Karpas-422 (cell line): ENCODE measurements at regions not wholly inside any gene's neighbourhood (a gene's known extent, or its start where the extent isn't known, plus 50 kb on each side); places are given as distances from the start of the nearest gene placed in this dataset.

Experiments
- DNase-seq: peaks from one replicate; pipeline ENCODE4 v3.0.0-alpha.2; 2015
- H2AFZ ChIP-seq: fragments of 200-600 bp; sonication (generic); 2 replicates; pipeline ENCODE4 v1.6.1; 2014; ENCODE audit warnings: antibody characterized with exemption, low read length, mixed read lengths
- H3K27ac ChIP-seq: fragments of 200-600 bp; sonication (generic); 2 replicates; pipeline ENCODE4 v1.5.1; 2014; ENCODE audit warnings: mild to moderate bottlenecking, low read length, moderate library complexity
- H3K27me3 ChIP-seq: fragments of 200-600 bp; sonication (generic); 2 replicates; pipeline ENCODE4 v1.6.1; 2014; ENCODE audit warnings: low read length, mixed read lengths
- H3K36me3 ChIP-seq: fragments of 200-600 bp; sonication (generic); 2 replicates; pipeline ENCODE4 v1.6.1; 2014; ENCODE audit warnings: low read length, mixed read lengths; ENCODE audit not compliant: insufficient read depth
- H3K4me1 ChIP-seq: fragments of 200-600 bp; sonication (generic); 2 replicates; pipeline ENCODE4 v1.6.1; 2014; ENCODE audit warnings: mild to moderate bottlenecking, low read length, mixed read lengths
- H3K4me2 ChIP-seq: fragments of 200-600 bp; sonication (generic); 2 replicates; pipeline ENCODE4 v1.6.1; 2014; ENCODE audit warnings: low read length, low read depth, mild to moderate bottlenecking; ENCODE audit not compliant: poor library complexity, severe bottlenecking
- H3K4me3 ChIP-seq: fragments of 200-600 bp; sonication (generic); 2 replicates; pipeline ENCODE4 v1.5.1; 2014; ENCODE audit warnings: mild to moderate bottlenecking, antibody characterized with exemption, low read length, mixed read lengths
- H3K79me2 ChIP-seq: fragments of 200-600 bp; sonication (generic); 2 replicates; pipeline ENCODE4 v1.6.1; 2014; ENCODE audit warnings: mild to moderate bottlenecking, low read length, mixed read lengths
- H3K9ac ChIP-seq: fragments of 200-600 bp; sonication (generic); 2 replicates; pipeline ENCODE4 v1.6.0; 2014; ENCODE audit warnings: low read length
- H3K9me2 ChIP-seq: fragments of 200-600 bp; sonication (generic), shearing (Covaris generic); replicated peaks from 2 replicates; pipeline ENCODE4 v1.6.0; 2014; ENCODE audit warnings: mild to moderate bottlenecking, low read length, moderate library complexity; ENCODE audit not compliant: insufficient read depth
- H3K9me3 ChIP-seq: fragments of 300-700, 200-600 bp; sonication (generic); 2 replicates; pipeline ENCODE4 v1.6.1; 2014; ENCODE audit warnings: low read length, mixed read lengths
- H4K20me1 ChIP-seq: fragments of 200-600 bp; sonication (generic); 2 replicates; pipeline ENCODE4 v1.6.1; 2014; ENCODE audit warnings: mild to moderate bottlenecking, antibody characterized with exemption, low read length, low read depth; ENCODE audit not compliant: insufficient read depth

DNA sequence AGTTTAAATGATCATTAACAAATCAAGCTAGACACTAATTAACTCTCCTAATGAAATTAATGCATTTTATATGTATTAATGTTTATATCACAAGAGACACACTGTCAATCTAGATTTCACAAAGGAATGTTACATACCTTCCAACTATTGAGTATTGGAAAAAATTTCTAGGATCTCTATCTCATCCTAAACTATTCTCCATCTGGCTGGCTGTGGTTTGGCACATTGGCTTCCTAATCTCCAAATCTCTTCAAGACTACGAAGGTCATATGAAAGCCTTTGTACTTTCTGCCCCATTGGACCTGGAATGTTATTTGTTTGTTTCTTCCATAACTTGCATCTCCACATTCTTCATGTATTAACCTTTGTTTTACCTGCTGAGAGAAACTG lies 1160.0 kb downstream of the ADGRL3 start:
- Histone ChIP-seq H3K27ac (no peak overlapping the region), H3K36me3 (no peaks in the 10 kb centered on the region), H3K27me3 (no peaks in the 10 kb centered on the region), H4K20me1 (no peaks in the 10 kb centered on the region), H3K9ac (no peak overlapping the region), H2AFZ (no peak overlapping the region), H3K9me3 (peaks cover 32% of the 10 kb centered on the region), H3K4me2 (no peak overlapping the region), H3K79me2 (no peaks in the 10 kb centered on the region), H3K4me3 (no peak overlapping the region), H3K4me1 (no peaks in the 10 kb centered on the region), H3K9me2 (no peaks in the 10 kb centered on the region)
- no peak for DNase-seq

DNA sequence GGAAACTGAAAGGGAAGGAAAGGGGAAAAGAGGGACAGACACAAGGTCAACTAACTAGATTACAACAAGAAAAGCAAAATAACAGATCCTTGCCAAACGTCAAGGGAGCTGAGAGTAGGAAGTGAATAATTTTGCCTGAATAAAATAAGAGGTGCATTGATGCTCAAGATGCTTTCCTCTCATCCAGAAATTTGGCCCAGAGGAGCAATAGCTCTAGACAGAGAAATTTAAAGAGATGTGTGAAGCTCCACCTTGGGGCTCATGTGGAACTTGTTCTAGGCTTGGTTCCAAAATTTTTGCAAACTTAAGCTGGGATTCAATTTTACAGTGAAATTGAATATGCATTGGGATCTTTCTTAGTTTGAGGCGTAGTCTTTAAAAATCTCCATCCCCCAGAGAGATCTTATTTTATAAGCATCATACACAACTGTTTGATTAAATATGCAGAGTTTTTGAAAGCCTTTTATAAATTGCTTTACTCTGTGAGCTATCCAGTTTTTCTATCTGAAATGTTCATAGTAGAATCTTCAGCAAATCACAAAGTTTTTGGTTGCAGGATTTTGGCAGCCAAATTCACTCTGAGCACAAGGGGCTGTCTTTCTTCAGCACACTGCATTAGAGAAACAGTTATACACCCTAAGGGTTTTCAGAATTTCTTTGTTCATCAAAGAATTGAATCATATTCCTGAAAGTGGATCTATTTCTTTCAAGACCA lies 1159.5 kb downstream of the ADGRL3 start:
- no peaks in the 10 kb centered on the region for H3K36me3 ChIP-seq
- H3K9me2 ChIP-seq, result no peaks in the 10 kb centered on the region
- no peak overlapping the region for H3K27ac ChIP-seq
- no peaks in the 10 kb centered on the region for H3K27me3 ChIP-seq
- H3K79me2 ChIP-seq, result no peaks in the 10 kb centered on the region
- H3K9ac ChIP-seq, result no peak overlapping the region
- H3K4me3 ChIP-seq, result no peak overlapping the region
- H3K4me1 ChIP-seq, result no peaks in the 10 kb centered on the region
- no peaks in the 10 kb centered on the region for H4K20me1 ChIP-seq
- DNase-seq, result no peak
- H3K9me3 ChIP-seq, result peaks cover 29% of the 10 kb centered on the region
- H3K4me2 ChIP-seq, result no peak overlapping the region
- H2AFZ ChIP-seq, result no peak overlapping the region

DNA sequence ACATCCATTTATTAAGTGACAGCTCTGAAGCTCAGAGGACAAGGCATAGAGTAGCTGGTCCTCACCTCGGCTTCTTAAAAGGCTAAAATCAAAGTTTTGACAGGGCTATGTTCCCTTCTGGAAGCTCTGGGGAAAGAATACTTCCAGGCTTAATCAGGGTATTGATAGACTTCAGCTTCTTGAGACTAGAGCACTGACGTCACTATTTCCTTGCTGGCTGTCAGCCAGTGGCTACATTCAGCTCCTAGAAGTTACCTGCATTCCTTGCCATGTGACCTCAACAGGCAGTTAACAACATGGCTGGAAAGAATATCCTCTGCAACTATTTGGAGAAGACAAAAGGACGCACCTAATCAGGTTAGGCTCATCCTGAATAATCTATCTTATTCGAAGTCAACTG lies 1144.8 kb downstream of the ADGRL3 start:
- H4K20me1 ChIP-seq, result no peaks in the 10 kb centered on the region
- no peak overlapping the region for H3K4me2 ChIP-seq
- no peaks in the 10 kb centered on the region for H3K79me2 ChIP-seq
- H3K9me3 ChIP-seq, result peaks cover 21% of the 10 kb centered on the region
- no peak overlapping the region for H2AFZ ChIP-seq
- DNase-seq, result no peak
- no peak overlapping the region for H3K4me3 ChIP-seq
- no peaks in the 10 kb centered on the region for H3K27me3 ChIP-seq
- H3K4me1 ChIP-seq, result no peaks in the 10 kb centered on the region
- no peak overlapping the region for H3K9ac ChIP-seq
- H3K27ac ChIP-seq, result no peak overlapping the region
- no peaks in the 10 kb centered on the region for H3K9me2 ChIP-seq
- H3K36me3 ChIP-seq, result no peaks in the 10 kb centered on the region

DNA sequence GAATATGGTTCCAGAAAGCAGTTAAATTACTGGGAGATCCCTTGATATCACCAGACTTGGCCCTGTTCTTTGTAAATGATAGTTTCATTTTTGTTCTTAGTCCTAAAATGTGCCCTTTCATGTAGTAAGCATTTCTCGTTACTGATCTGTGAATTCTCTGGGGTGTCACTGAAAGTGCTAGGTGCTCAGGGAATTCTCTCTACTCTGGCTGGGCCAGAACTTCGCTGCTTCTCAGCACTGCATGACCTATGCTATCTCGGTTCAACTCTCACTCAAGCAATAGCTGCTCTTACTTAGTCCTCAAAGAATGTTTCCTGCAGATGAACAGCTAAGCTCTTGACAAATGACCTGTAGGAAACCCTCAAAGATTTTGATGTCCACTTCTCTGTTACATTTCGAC lies 1144.3 kb downstream of the ADGRL3 start:
- Histone ChIP-seq H4K20me1 (no peaks in the 10 kb centered on the region), H3K79me2 (no peaks in the 10 kb centered on the region), H3K27me3 (no peaks in the 10 kb centered on the region), H3K9me2 (no peaks in the 10 kb centered on the region), H3K9ac (no peak overlapping the region), H3K27ac (no peak overlapping the region), H3K4me2 (no peak overlapping the region), H3K4me3 (no peak overlapping the region), H3K36me3 (no peaks in the 10 kb centered on the region), H2AFZ (no peak overlapping the region), H3K9me3 (peaks cover 21% of the 10 kb centered on the region), H3K4me1 (no peaks in the 10 kb centered on the region)
- DNase-seq, result no peak

DNA sequence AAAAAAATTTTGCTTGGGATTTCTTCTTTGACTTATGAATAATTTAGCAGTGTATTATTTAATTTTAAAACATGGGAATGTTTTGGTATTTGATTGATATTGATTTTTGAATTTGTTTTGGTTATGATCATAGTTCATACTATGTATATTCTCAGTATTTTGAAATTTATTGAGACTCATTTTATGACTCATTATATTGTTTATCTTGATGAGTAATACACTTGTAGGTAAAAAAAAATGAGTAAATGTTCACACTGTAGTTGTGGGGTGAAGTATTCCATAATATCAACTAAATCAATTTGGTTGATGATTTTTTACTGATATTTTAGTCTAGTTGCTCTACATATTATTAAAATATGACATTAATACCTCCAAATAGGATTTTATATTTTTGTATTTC lies 1142.2 kb downstream of the ADGRL3 start:
- Histone ChIP-seq H3K9ac (no peak overlapping the region), H3K27ac (no peak overlapping the region), H3K9me3 (peaks cover 25% of the 10 kb centered on the region), H3K4me3 (no peak overlapping the region), H3K79me2 (no peaks in the 10 kb centered on the region), H3K9me2 (no peaks in the 10 kb centered on the region), H4K20me1 (no peaks in the 10 kb centered on the region), H2AFZ (no peak overlapping the region), H3K27me3 (no peaks in the 10 kb centered on the region), H3K36me3 (no peaks in the 10 kb centered on the region), H3K4me1 (no peaks in the 10 kb centered on the region), H3K4me2 (no peak overlapping the region)
- DNase-seq, result no peak

DNA sequence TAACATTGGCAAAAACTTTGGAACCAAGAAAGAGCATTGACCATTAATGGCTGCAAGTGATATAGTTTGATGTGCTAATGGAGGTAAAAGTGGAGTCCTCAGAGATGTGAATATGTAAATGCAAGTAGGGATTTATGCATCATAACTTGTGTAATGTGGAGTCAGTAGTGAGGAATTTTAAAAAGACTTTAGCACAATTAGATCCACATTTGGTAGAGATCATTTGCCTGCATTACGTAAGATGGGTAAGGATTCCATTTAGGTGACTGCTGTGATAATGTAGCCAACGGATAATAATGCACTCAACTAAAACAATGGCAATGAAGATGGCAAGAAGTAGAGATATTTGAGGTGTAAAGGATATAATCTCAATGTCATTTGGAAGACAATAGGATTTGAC lies 1128.4 kb downstream of the ADGRL3 start:
- Histone ChIP-seq H3K79me2 (no peaks in the 10 kb centered on the region), H3K27me3 (no peaks in the 10 kb centered on the region), H3K9me2 (no peaks in the 10 kb centered on the region), H3K27ac (no peak overlapping the region), H3K4me2 (no peak overlapping the region), H3K9ac (no peak overlapping the region), H3K4me1 (no peaks in the 10 kb centered on the region), H2AFZ (no peak overlapping the region), H4K20me1 (no peaks in the 10 kb centered on the region), H3K9me3 (peaks cover 34% of the 10 kb centered on the region), H3K36me3 (no peaks in the 10 kb centered on the region), H3K4me3 (no peak overlapping the region)
- no peak for DNase-seq

DNA sequence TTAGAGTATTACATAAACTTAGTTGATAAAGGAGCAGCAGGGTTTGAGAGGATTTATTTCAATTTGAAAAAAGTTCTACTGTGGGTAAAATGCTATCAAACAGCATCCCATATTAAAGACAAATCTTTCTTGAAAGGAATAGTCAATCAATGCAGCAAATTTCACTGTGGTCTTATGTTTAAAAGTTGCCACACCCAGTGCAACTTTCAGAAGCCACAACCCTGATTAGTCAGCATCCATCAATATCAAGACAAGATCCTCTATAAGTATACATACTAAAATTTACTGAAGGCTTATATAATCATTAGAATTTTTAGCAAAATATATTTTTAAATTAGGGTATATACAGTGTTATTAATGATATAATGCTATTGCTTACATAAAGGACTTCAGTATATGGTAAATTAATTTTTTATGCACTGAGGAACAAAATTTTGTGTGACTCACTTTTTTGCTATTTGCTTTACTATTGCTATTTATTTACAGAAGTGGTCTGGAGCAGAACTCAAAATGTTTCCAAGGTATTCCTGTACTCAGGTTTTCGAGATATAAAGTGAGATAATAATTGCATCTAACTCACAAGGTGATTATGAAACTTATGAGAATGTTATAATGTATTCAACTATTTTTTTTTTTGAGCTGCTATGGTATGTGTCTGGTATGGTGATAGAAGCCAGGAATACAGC lies 1127.6 kb downstream of the ADGRL3 start:
- Histone ChIP-seq H3K4me3 (no peak overlapping the region), H3K9ac (no peak overlapping the region), H3K9me2 (no peaks in the 10 kb centered on the region), H3K4me2 (no peak overlapping the region), H3K4me1 (no peaks in the 10 kb centered on the region), H3K27ac (no peak overlapping the region), H3K36me3 (no peaks in the 10 kb centered on the region), H4K20me1 (no peaks in the 10 kb centered on the region), H3K27me3 (no peaks in the 10 kb centered on the region), H3K79me2 (no peaks in the 10 kb centered on the region), H3K9me3 (peaks cover 35% of the 10 kb centered on the region), H2AFZ (no peak overlapping the region)
- DNase-seq, result no peak

DNA sequence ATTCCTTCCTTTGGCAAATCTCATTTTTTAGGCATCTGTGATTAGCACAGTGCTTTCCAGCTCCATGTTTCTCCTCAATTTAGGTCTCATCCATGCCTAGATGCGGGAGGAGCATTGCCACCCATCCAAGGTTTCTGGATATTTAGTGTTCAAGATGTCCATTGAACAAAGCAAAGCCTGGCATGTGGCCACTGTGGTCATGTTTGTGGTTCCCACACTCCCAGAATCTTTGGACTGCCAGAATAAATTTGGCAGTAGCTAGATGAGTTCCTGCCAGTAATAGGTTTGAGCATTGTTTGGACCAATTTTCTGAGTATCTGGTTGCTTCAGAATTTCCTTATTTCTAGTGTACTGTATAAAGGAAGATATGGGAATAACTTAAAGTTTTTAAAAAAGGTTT lies 1124.1 kb downstream of the ADGRL3 start:
- Histone ChIP-seq H3K79me2 (no peaks in the 10 kb centered on the region), H3K4me3 (no peak overlapping the region), H2AFZ (no peak overlapping the region), H3K9me2 (no peaks in the 10 kb centered on the region), H3K27ac (no peak overlapping the region), H3K4me2 (no peak overlapping the region), H3K9me3 (peaks cover 37% of the 10 kb centered on the region), H3K9ac (no peak overlapping the region), H3K4me1 (no peaks in the 10 kb centered on the region), H3K36me3 (no peaks in the 10 kb centered on the region), H3K27me3 (no peaks in the 10 kb centered on the region), H4K20me1 (no peaks in the 10 kb centered on the region)
- DNase-seq, result no peak
